RWPE2 (cell line): ENCODE measurements at regions not wholly inside any gene's neighbourhood (a gene's known extent, or its start where the extent isn't known, plus 50 kb on each side); places are given as distances from the start of the nearest gene placed in this dataset.

Experiments used
- ATAC-seq: fragments of 200-7000 bp; cut with Tn5 transposase; 3 replicates; pipeline ENCODE4 v1.9.1; 2021; ENCODE audit warnings: low read depth
- DNase-seq: peaks from one replicate; pipeline ENCODE4 v3.0.0-alpha.2; 2020; ENCODE audit warnings: low spot score
- H3K27ac ChIP-seq: fragments of 450-650 bp; 2 replicates; pipeline ENCODE4 v1.5.1; 2017; ENCODE audit warnings: mild to moderate bottlenecking; ENCODE audit not compliant: poor library complexity, severe bottlenecking
- H3K27me3 ChIP-seq: fragments of 250-450 bp; sonication (Bioruptor Pico); 2 replicates; pipeline ENCODE4 v1.5.1; 2021; ENCODE audit warnings: mild to moderate bottlenecking, moderate library complexity; ENCODE audit not compliant: insufficient read depth, poor library complexity, severe bottlenecking
- H3K36me3 ChIP-seq: fragments of 250-450 bp; sonication (Bioruptor Pico); 2 replicates; pipeline ENCODE4 v1.5.1; 2020; ENCODE audit warnings: low read depth, mild to moderate bottlenecking, moderate library complexity
- H3K4me1 ChIP-seq: fragments of 250-450 bp; sonication (Bioruptor Pico); 2 replicates; pipeline ENCODE4 v1.5.1; 2021; ENCODE audit warnings: mild to moderate bottlenecking, moderate library complexity; ENCODE audit not compliant: insufficient read depth, poor library complexity, severe bottlenecking
- H3K4me3 ChIP-seq: fragments of 250-450 bp; sonication (Bioruptor Pico); 2 replicates; pipeline ENCODE4 v1.5.1; 2021; ENCODE audit warnings: mild to moderate bottlenecking, moderate library complexity; ENCODE audit not compliant: severe bottlenecking
- H3K9me3 ChIP-seq: fragments of 250-450 bp; sonication (Bioruptor Pico); 2 replicates; pipeline ENCODE4 v1.5.1; 2021; ENCODE audit warnings: mild to moderate bottlenecking, moderate library complexity; ENCODE audit not compliant: severe bottlenecking
- TF ChIP-seq, protein P1 (sequence below): fragments of 450-650 bp; IDR thresholded peaks from one replicate; pipeline ENCODE4 v1.5.1; 2017; ENCODE audit warnings: mild to moderate bottlenecking, moderate library complexity; ENCODE audit not compliant: poor library complexity, severe bottlenecking

GRCh38 chr14:88951370-88951769 lies 126.9 kb downstream of the TTC8 start:
- no peaks in the 10 kb centered on the region for H3K4me1 ChIP-seq
- H3K27me3 ChIP-seq, result no peaks in the 10 kb centered on the region
- no peaks in the 10 kb centered on the region for H3K36me3 ChIP-seq
- H3K27ac ChIP-seq, result no peak overlapping the region
- ATAC-seq (no peak), DNase-seq (no peak)
- H3K9me3 ChIP-seq, result peaks cover 2% of the 10 kb centered on the region
- H3K4me3 ChIP-seq, result no peak overlapping the region
- TF ChIP-seq, protein P1, sequence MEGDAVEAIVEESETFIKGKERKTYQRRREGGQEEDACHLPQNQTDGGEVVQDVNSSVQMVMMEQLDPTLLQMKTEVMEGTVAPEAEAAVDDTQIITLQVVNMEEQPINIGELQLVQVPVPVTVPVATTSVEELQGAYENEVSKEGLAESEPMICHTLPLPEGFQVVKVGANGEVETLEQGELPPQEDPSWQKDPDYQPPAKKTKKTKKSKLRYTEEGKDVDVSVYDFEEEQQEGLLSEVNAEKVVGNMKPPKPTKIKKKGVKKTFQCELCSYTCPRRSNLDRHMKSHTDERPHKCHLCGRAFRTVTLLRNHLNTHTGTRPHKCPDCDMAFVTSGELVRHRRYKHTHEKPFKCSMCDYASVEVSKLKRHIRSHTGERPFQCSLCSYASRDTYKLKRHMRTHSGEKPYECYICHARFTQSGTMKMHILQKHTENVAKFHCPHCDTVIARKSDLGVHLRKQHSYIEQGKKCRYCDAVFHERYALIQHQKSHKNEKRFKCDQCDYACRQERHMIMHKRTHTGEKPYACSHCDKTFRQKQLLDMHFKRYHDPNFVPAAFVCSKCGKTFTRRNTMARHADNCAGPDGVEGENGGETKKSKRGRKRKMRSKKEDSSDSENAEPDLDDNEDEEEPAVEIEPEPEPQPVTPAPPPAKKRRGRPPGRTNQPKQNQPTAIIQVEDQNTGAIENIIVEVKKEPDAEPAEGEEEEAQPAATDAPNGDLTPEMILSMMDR, result no peak

GRCh38 chr14:88952901-88953300 lies 128.4 kb downstream of the TTC8 start:
- H3K27me3 ChIP-seq, result no peaks in the 10 kb centered on the region
- H3K4me3 ChIP-seq, result no peak overlapping the region
- ATAC-seq (no peak), DNase-seq (no peak)
- TF ChIP-seq, protein P1, result no peak
- H3K9me3 ChIP-seq, result peaks cover 2% of the 10 kb centered on the region
- H3K4me1 ChIP-seq, result no peaks in the 10 kb centered on the region
- H3K27ac ChIP-seq, result no peak overlapping the region
- H3K36me3 ChIP-seq, result no peaks in the 10 kb centered on the region

DNA sequence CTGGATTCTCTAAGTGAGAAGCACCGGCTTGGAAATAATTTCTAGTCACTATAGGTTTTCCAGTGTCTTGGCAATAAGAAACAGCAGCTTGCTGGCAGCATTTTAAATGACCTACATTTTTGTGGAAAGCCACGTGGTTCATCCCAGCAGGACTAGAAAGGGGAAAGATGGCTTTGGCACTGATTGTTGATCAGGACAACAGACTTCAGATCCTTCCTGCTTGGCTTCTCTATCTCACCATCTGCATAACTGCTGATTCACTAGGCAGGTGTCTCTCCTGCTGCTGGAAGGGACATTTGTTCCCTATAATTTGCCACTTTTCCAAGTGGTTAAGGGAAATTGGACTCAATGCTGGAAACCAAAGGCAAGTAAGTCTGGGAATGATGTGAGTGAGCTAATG lies 131.0 kb downstream of the TTC8 start:
- no peaks in the 10 kb centered on the region for H3K4me1 ChIP-seq
- DNase-seq, result no peak
- H3K27ac ChIP-seq, result no peak overlapping the region
- H3K9me3 ChIP-seq, result peaks cover 2% of the 10 kb centered on the region
- no peak for ATAC-seq
- H3K36me3 ChIP-seq, result no peaks in the 10 kb centered on the region
- H3K4me3 ChIP-seq, result no peak overlapping the region
- TF ChIP-seq, protein P1, result no peak
- H3K27me3 ChIP-seq, result peaks cover 4% of the 10 kb centered on the region

DNA sequence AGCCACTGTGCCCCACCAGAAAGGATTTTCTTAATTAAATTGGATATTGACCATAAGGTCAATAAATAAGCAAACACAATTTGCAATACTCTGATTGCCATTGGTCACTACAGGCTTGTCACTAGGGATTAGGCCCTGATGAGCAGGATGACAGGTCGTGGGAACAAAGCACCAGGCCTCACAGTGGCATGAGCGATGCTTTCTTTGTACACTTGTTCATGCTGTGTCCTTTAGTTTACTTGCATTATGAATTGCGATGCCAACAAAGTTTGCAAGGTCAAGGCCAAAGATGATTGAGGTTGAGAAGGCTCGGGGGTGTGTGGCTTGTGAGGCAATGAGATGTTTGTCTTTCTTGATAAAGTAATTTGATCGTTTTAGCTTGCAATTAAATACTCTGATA lies 136.0 kb downstream of the TTC8 start:
- no peak for ATAC-seq
- H3K4me1 ChIP-seq, result no peaks in the 10 kb centered on the region

GRCh38 chr14:88961214-88961613 lies 136.8 kb downstream of the TTC8 start:
- Histone ChIP-seq H3K4me1 (no peaks in the 10 kb centered on the region), H3K27ac (no peak overlapping the region), H3K27me3 (peaks cover 4% of the 10 kb centered on the region), H3K4me3 (no peak overlapping the region), H3K36me3 (no peaks in the 10 kb centered on the region), H3K9me3 (no peaks in the 10 kb centered on the region)
- no peak for ATAC-seq
- DNase-seq, result no peak
- TF ChIP-seq, protein P1, result no peak

More for the DNA sequence above, 136.0 kb downstream of the TTC8 start:
- no peak for DNase-seq
- Histone ChIP-seq H3K27ac (no peak overlapping the region), H3K9me3 (no peaks in the 10 kb centered on the region), H3K4me3 (no peak overlapping the region), H3K27me3 (peaks cover 4% of the 10 kb centered on the region), H3K36me3 (no peaks in the 10 kb centered on the region)
- TF ChIP-seq, protein P1, result no peak
